C4-2B (cell line): ENCODE measurements at regions not wholly inside any gene's neighbourhood (a gene's known extent, or its start where the extent isn't known, plus 50 kb on each side); places are given as distances from the start of the nearest gene placed in this dataset.

ENCODE experiments used
- H3K27ac ChIP-seq: fragments of 450-650 bp; 2 replicates; pipeline ENCODE4 v1.5.1; 2017
- CTCF ChIP-seq: fragments of 450-650 bp; conservative IDR thresholded peaks from 2 replicates; pipeline ENCODE4 v1.5.1; 2017; ENCODE audit warnings: mild to moderate bottlenecking
- ZFX ChIP-seq: fragments of 450-650 bp; IDR thresholded peaks from 2 replicates; pipeline ENCODE4 v1.6.1; 2017

GRCh38 chr3:147740928-147741327 lies 331.8 kb downstream of the ZIC1 start:
- no peak overlapping the region for H3K27ac ChIP-seq
- no peak for TF ChIP-seq ZFX
- no peak for TF ChIP-seq CTCF

- no peak overlapping the region for H3K27ac ChIP-seq
- no peak for TF ChIP-seq CTCF
- no peak for TF ChIP-seq ZFX
Observed at GRCh38 chr3:147744967-147745366, 335.8 kb downstream of the ZIC1 start.

GRCh38 chr3:147755310-147755709 lies 346.1 kb downstream of the ZIC1 start:
- no peak overlapping the region for H3K27ac ChIP-seq
- TF ChIP-seq CTCF (no peak), ZFX (no peak)

- TF ChIP-seq CTCF (no peak), ZFX (no peak)
- no peak overlapping the region for H3K27ac ChIP-seq
Observed at GRCh38 chr3:147756476-147756875, 347.3 kb downstream of the ZIC1 start.

- H3K27ac ChIP-seq: no peak overlapping the region
- no peak for TF ChIP-seq CTCF
Observed at GRCh38 chr3:147757866-147758265, 348.7 kb downstream of the ZIC1 start.

GRCh38 chr3:147758771-147759170 lies 349.6 kb downstream of the ZIC1 start:
- H3K27ac ChIP-seq: no peak overlapping the region
- no peak for TF ChIP-seq CTCF

GRCh38 chr3:147760085-147760484 lies 350.9 kb downstream of the ZIC1 start:
- H3K27ac ChIP-seq: no peak overlapping the region
- no peak for TF ChIP-seq ZFX
- no peak for TF ChIP-seq CTCF

- TF ChIP-seq ZFX: no peak
- TF ChIP-seq CTCF: no peak
- no peak overlapping the region for H3K27ac ChIP-seq
Observed at GRCh38 chr3:147760941-147761340, 351.8 kb downstream of the ZIC1 start.
